HEK293 (cell line): ENCODE measurements at regions not wholly inside any gene's neighbourhood (a gene's known extent, or its start where the extent isn't known, plus 50 kb on each side); places are given as distances from the start of the nearest gene placed in this dataset.

ENCODE experiments used
- CTCF ChIA-PET: fragments of 350-600 bp; formaldehyde crosslinking; extraction: SDS; loops from one replicate; lab custom pipeline; 2021; ENCODE audit warnings: antibody characterized with exemption; lab: Yijun Ruan, JAX
- POLR2A ChIA-PET: fragments of 300-600 bp; formaldehyde crosslinking; extraction: SDS; loops from one replicate; lab custom pipeline; 2020; ENCODE audit warnings: antibody characterized with exemption, inconsistent platforms; lab: Yijun Ruan, JAX
- H3K27ac ChIP-seq: fragments of 200-500 bp; sonication (Bioruptor generic); 2 replicates; pipeline ENCODE4 v1.5.1; 2014; ENCODE audit warnings: low read depth, low read length, control low read depth, inconsistent platforms; ENCODE audit errors: extremely low read depth
- H3K36me3 ChIP-seq, 2 experiments: fragments of 200-500 bp in 1 of 2; sonication (Bioruptor generic) in 1 of 2; 1 replicate in 1 of 2; 2 replicates in 1 of 2; pipeline ENCODE4 v1.5.1; 2014 to 2017; ENCODE audit warnings: inconsistent platforms in 2 of 2, low read length in 2 of 2; ENCODE audit not compliant: control insufficient read depth in 2 of 2, insufficient read depth in 1 of 2
- H3K4me1 ChIP-seq: fragments of 200-500 bp; sonication (Bioruptor generic); 2 replicates; pipeline ENCODE4 v1.5.1; 2014; ENCODE audit warnings: mild to moderate bottlenecking, low read length, inconsistent platforms; ENCODE audit not compliant: control insufficient read depth, insufficient read depth
- H3K4me3 ChIP-seq: 2 replicates; pipeline ENCODE4 v1.5.1; 2011; ENCODE audit warnings: low read depth, mild to moderate bottlenecking, control low read depth, low read length, moderate library complexity
- H3K9me3 ChIP-seq: fragments of 200-500 bp; sonication (Bioruptor generic); 2 replicates; pipeline ENCODE4 v1.5.1; 2014; ENCODE audit warnings: low read depth, low read length, inconsistent platforms; ENCODE audit not compliant: control insufficient read depth, insufficient read depth
- ATF2 ChIP-seq: fragments of 450-650 bp; formaldehyde crosslinking; IDR thresholded peaks from 2 replicates; pipeline ENCODE4 v1.5.1; 2016; ENCODE audit warnings: missing biosample characterization, missing genetic modification characterization, low read depth
- GFI1B ChIP-seq: fragments of 450-650 bp; formaldehyde crosslinking; IDR thresholded peaks from 2 replicates; pipeline ENCODE4 v1.5.1; 2016; ENCODE audit warnings: missing biosample characterization, missing genetic modification characterization
- KLF16 ChIP-seq: fragments of 450-650 bp; formaldehyde crosslinking; IDR thresholded peaks from 2 replicates; pipeline ENCODE4 v1.5.1; 2017; ENCODE audit warnings: missing biosample characterization, missing genetic modification characterization
- KLF7 ChIP-seq: fragments of 450-650 bp; formaldehyde crosslinking; IDR thresholded peaks from 2 replicates; pipeline ENCODE4 v1.5.1; 2016; ENCODE audit warnings: missing biosample characterization, missing genetic modification characterization, borderline replicate concordance
- PRDM10 ChIP-seq: fragments of 450-650 bp; formaldehyde crosslinking; IDR thresholded peaks from 2 replicates; pipeline ENCODE4 v1.5.1; 2016; ENCODE audit warnings: missing biosample characterization, missing genetic modification characterization
- SALL2 ChIP-seq: fragments of 450-650 bp; formaldehyde crosslinking; IDR thresholded peaks from 2 replicates; pipeline ENCODE4 v1.5.0; 2017; ENCODE audit warnings: missing biosample characterization, mild to moderate bottlenecking, missing genetic modification characterization, borderline replicate concordance
- ZBTB17 ChIP-seq: fragments of 450-650 bp; formaldehyde crosslinking; IDR thresholded peaks from 2 replicates; pipeline ENCODE4 v1.5.1; 2016; ENCODE audit warnings: missing biosample characterization, missing genetic modification characterization
- ZNF140 ChIP-seq: fragments of 450-650 bp; formaldehyde crosslinking; IDR thresholded peaks from 2 replicates; pipeline ENCODE4 v1.5.1; 2016; ENCODE audit warnings: missing biosample characterization, missing genetic modification characterization
- ZNF146 ChIP-seq: fragments of 450-650 bp; formaldehyde crosslinking; IDR thresholded peaks from 2 replicates; pipeline ENCODE4 v1.5.1; 2016; ENCODE audit warnings: missing biosample characterization, missing genetic modification characterization
- ZNF175 ChIP-seq: fragments of 450-650 bp; formaldehyde crosslinking; IDR thresholded peaks from 2 replicates; pipeline ENCODE4 v1.5.1; 2016; ENCODE audit warnings: missing biosample characterization, missing genetic modification characterization
- ZNF23 ChIP-seq: fragments of 450-650 bp; formaldehyde crosslinking; IDR thresholded peaks from 2 replicates; pipeline ENCODE4 v1.5.1; 2016; ENCODE audit warnings: missing biosample characterization, missing genetic modification characterization, borderline replicate concordance
- ZNF302 ChIP-seq: fragments of 450-650 bp; formaldehyde crosslinking; IDR thresholded peaks from 2 replicates; pipeline ENCODE4 v1.5.1; 2016; ENCODE audit warnings: missing biosample characterization, missing genetic modification characterization, low read depth
- ZNF311 ChIP-seq: fragments of 450-650 bp; formaldehyde crosslinking; IDR thresholded peaks from 2 replicates; pipeline ENCODE4 v1.5.1; 2017; ENCODE audit warnings: missing biosample characterization, missing genetic modification characterization, borderline replicate concordance
- ZNF366 ChIP-seq: fragments of 450-650 bp; formaldehyde crosslinking; conservative IDR thresholded peaks from 2 replicates; pipeline ENCODE4 v1.5.1; 2016; ENCODE audit warnings: missing biosample characterization, missing genetic modification characterization
- ZNF391 ChIP-seq: fragments of 450-650 bp; formaldehyde crosslinking; IDR thresholded peaks from 2 replicates; pipeline ENCODE4 v1.5.1; 2016; ENCODE audit warnings: low read depth, missing biosample characterization, missing genetic modification characterization, borderline replicate concordance
- ZNF514 ChIP-seq: fragments of 450-650 bp; formaldehyde crosslinking; IDR thresholded peaks from 2 replicates; pipeline ENCODE4 v1.5.1; 2016; ENCODE audit warnings: missing biosample characterization, missing genetic modification characterization
- ZNF518A ChIP-seq: fragments of 450-650 bp; formaldehyde crosslinking; conservative IDR thresholded peaks from 2 replicates; pipeline ENCODE4 v1.5.1; 2016; ENCODE audit warnings: low read depth, missing biosample characterization, missing genetic modification characterization
- ZNF544 ChIP-seq: fragments of 450-650 bp; formaldehyde crosslinking; IDR thresholded peaks from 2 replicates; pipeline ENCODE4 v1.5.0; 2017; ENCODE audit warnings: missing biosample characterization, missing genetic modification characterization
- ZNF560 ChIP-seq: fragments of 450-650 bp; formaldehyde crosslinking; IDR thresholded peaks from 2 replicates; pipeline ENCODE4 v1.5.1; 2017; ENCODE audit warnings: missing biosample characterization, missing genetic modification characterization, borderline replicate concordance
- ZNF585B ChIP-seq: fragments of 450-650 bp; formaldehyde crosslinking; IDR thresholded peaks from 2 replicates; pipeline ENCODE4 v1.5.1; 2016; ENCODE audit warnings: missing biosample characterization, missing genetic modification characterization
- ZNF747 ChIP-seq: fragments of 450-650 bp; formaldehyde crosslinking; IDR thresholded peaks from 2 replicates; pipeline ENCODE4 v1.5.1; 2016; ENCODE audit warnings: missing biosample characterization, missing genetic modification characterization
- TF ChIP-seq, protein P1 (sequence below): fragments of 450-650 bp; formaldehyde crosslinking; IDR thresholded peaks from 2 replicates; pipeline ENCODE4 v1.5.1; 2016; ENCODE audit warnings: missing biosample characterization, missing genetic modification characterization
- TF ChIP-seq, protein P2 (sequence below): fragments of 450-650 bp; formaldehyde crosslinking; IDR thresholded peaks from 2 replicates; pipeline ENCODE4 v1.5.1; 2017; ENCODE audit warnings: missing biosample characterization, missing genetic modification characterization

DNA sequence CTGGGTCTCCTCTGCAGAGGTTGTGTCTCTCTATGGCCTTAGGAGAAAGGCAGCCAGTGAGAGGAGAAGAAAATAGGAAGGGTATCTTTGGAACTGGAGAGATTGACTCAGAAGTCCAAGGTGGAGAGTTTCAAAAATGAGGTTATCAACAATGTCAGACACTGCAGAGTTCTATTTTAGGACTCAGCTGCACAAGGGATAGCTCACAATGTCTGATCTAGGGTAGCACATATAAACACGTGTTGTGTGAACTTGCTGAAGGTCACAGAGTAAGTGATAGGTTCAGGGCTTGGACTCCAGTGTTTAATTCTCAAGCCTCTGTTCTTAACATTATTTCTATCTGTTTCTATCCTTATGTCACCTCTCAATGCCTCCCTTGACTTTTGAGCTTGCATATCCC, 305.0 kb upstream of the LARGE1 start:
- no peaks in the 10 kb centered on the region for H3K4me1 ChIP-seq
- H3K4me3 ChIP-seq: no peak overlapping the region
- no peak for TF ChIP-seq KLF16
- no peak for TF ChIP-seq KLF7 (tag by site-specific recombination)
- no peak for TF ChIP-seq ZNF544
- no peak for TF ChIP-seq ZBTB17 (tag by site-specific recombination)
- TF ChIP-seq ZNF747 (tag by site-specific recombination): no peak
- no peak for TF ChIP-seq ZNF23 (tag by site-specific recombination)
- TF ChIP-seq ZNF175 (tag by site-specific recombination): no peak
- TF ChIP-seq ZNF366: no peak
- TF ChIP-seq GFI1B: no peak
- TF ChIP-seq, protein P1, sequence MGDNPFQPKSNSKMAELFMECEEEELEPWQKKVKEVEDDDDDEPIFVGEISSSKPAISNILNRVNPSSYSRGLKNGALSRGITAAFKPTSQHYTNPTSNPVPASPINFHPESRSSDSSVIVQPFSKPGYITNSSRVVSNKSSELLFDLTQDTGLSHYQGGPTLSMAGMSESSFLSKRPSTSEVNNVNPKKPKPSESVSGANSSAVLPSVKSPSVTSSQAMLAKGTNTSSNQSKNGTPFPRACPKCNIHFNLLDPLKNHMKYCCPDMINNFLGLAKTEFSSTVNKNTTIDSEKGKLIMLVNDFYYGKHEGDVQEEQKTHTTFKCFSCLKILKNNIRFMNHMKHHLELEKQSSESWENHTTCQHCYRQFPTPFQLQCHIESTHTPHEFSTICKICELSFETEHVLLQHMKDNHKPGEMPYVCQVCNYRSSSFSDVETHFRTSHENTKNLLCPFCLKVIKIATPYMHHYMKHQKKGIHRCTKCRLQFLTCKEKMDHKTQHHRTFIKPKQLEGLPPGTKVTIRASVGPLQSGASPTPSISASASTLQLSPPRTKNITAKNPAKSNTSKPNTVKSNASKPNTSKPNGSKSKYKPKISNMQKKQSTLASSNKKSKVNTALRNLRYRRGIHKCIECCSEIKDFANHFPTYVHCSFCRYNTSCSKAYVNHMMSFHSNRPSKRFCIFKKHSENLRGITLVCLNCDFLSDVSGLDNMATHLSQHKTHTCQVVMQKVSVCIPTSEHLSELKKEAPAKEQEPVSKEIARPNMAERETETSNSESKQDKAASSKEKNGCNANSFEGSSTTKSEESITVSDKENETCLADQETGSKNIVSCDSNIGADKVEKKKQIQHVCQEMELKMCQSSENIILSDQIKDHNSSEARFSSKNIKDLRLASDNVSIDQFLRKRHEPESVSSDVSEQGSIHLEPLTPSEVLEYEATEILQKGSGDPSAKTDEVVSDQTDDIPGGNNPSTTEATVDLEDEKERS (tag by site-specific recombination): no peak
- no peak for TF ChIP-seq ZNF391 (tag by site-specific recombination)
- TF ChIP-seq ZNF514: no peak
- TF ChIP-seq ZNF518A (tag by site-specific recombination): no peak
- TF ChIP-seq ZNF146 (tag by site-specific recombination): no peak
- TF ChIP-seq SALL2 (tag by site-specific recombination): no peak
- TF ChIP-seq ZNF302 (tag by site-specific recombination): no peak
- TF ChIP-seq, all 188 proteins: peak for 0
- Histone ChIP-seq H3K36me3 (no peaks in the 10 kb centered on the region), H3K27ac (no peak overlapping the region), H3K9me3 (no peaks in the 10 kb centered on the region)
- CTCF ChIA-PET: no interaction called here
- POLR2A ChIA-PET: no interaction called here

DNA sequence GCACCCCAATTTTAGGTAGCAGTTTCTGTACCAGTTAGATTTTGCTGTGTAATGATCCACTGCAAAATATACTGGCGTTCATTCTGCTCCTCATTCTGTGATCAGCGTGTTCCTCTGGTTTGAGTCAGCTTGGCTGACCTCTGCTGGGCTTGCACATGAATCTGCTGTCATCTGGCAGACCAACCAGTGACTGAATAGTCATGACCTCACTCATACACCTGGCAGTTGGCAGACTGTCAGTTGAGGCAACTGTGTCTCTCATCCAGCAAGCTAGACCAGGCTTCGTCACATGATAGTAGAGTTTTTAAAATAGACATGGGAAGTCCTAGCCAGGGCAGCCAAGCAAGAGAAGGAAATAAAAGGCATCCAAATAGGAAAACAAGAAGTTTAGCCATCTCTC, 316.3 kb upstream of the LARGE1 start:
- H3K36me3 ChIP-seq: no peaks in the 10 kb centered on the region
- H3K4me1 ChIP-seq: no peaks in the 10 kb centered on the region
- CTCF ChIA-PET: no interaction called here
- no peaks in the 10 kb centered on the region for H3K9me3 ChIP-seq
- POLR2A ChIA-PET: no interaction called here
- no peak overlapping the region for H3K4me3 ChIP-seq
- no peak overlapping the region for H3K27ac ChIP-seq
- no peak for TF ChIP-seq ZNF311 (tag by site-specific recombination)
- no peak for TF ChIP-seq ZNF585B (tag by site-specific recombination)
- no peak for TF ChIP-seq ATF2 (tag by site-specific recombination)
- TF ChIP-seq, protein P2, sequence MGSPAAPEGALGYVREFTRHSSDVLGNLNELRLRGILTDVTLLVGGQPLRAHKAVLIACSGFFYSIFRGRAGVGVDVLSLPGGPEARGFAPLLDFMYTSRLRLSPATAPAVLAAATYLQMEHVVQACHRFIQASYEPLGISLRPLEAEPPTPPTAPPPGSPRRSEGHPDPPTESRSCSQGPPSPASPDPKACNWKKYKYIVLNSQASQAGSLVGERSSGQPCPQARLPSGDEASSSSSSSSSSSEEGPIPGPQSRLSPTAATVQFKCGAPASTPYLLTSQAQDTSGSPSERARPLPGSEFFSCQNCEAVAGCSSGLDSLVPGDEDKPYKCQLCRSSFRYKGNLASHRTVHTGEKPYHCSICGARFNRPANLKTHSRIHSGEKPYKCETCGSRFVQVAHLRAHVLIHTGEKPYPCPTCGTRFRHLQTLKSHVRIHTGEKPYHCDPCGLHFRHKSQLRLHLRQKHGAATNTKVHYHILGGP (tag by site-specific recombination): no peak
- TF ChIP-seq PRDM10: no peak
- TF ChIP-seq ZNF140 (tag by site-specific recombination): no peak
- TF ChIP-seq ZNF560: no peak
